Activated naive CD4-positive, alpha-beta T cell treated with anti-CD3 and anti-CD28 coated beads, Interleukin-2, amount 10 ng/mL, durations not matched to agents 7 days and 5 days (primary cell): ENCODE measurements at regions not wholly inside any gene's neighbourhood (a gene's known extent, or its start where the extent isn't known, plus 50 kb on each side); places are given as distances from the start of the nearest gene placed in this dataset.
"Not testable (repeated sequence)": the region's sequence is repeated elsewhere in the genome, so short reads cannot be mapped to it uniquely, and the experiment has no call there.

ENCODE experiments used
- CTCF ChIA-PET: fragments of 350-600 bp; sonication (Branson Sonifier 250); formaldehyde crosslinking; loops from one replicate; lab custom pipeline; 2021; ENCODE audit warnings: antibody characterized with exemption; lab: Charles Lee
- DNase-seq: peaks from one replicate; pipeline ENCODE4 v3.0.0-alpha.2; 2020
- H3K27ac Mint-ChIP-seq: one replicate; pipeline ENCODE4 v1.8.0; 2021; ENCODE audit warnings: mild to moderate bottlenecking, moderate library complexity, mixed read lengths
- H3K27me3 Mint-ChIP-seq: one replicate; pipeline ENCODE4 v1.8.0; 2021; ENCODE audit warnings: mild to moderate bottlenecking, mixed read lengths
- H3K36me3 Mint-ChIP-seq: one replicate; pipeline ENCODE4 v1.8.0; 2021; ENCODE audit warnings: mixed read lengths
- H3K4me1 Mint-ChIP-seq: one replicate; pipeline ENCODE4 v1.8.0; 2021; ENCODE audit warnings: mixed read lengths
- H3K4me3 Mint-ChIP-seq: one replicate; pipeline ENCODE4 v1.8.0; 2021; ENCODE audit warnings: mild to moderate bottlenecking, moderate library complexity, mixed read lengths
- H3K9me3 Mint-ChIP-seq: one replicate; pipeline ENCODE4 v1.8.0; 2021; ENCODE audit warnings: mixed read lengths

GRCh38 chr4:131408102-131408501 is 1741.0 kb upstream of the PCDH10 start:
- CTCF ChIA-PET = no interaction called here
- H3K27ac Mint-ChIP-seq = no peak overlapping the region
- no peak overlapping the region for H3K4me3 Mint-ChIP-seq
- no peaks in the 10 kb centered on the region for H3K4me1 Mint-ChIP-seq
- no peaks in the 10 kb centered on the region for H3K36me3 Mint-ChIP-seq
- H3K27me3 Mint-ChIP-seq = no peaks in the 10 kb centered on the region
- peaks cover 11% of the 10 kb centered on the region for H3K9me3 Mint-ChIP-seq
- DNase-seq = no peak

DNA sequence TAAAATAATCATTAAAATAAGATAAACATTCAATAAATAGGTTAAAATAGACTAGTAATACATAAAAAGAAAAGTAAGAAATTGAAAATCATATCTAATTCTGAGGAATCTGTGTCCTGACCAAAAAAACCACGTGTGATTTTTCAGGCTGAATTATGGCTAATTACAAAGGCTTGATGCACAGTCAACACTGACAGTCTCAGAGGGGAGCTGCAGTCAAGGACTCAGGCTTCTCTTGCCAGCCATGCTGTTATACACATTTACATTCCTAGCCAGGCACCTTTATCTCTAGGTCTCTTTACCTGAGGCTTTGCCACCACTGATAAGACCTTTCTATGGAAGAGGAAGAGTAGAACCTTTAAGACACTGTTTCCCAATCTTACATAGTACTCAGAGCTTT is 1737.7 kb upstream of the PCDH10 start:
- peaks cover 15% of the 10 kb centered on the region for H3K9me3 Mint-ChIP-seq
- H3K27me3 Mint-ChIP-seq = no peaks in the 10 kb centered on the region
- no peak overlapping the region for H3K27ac Mint-ChIP-seq
- CTCF ChIA-PET = no interaction called here
- H3K36me3 Mint-ChIP-seq = no peaks in the 10 kb centered on the region
- DNase-seq = no peak
- no peak overlapping the region for H3K4me3 Mint-ChIP-seq
- H3K4me1 Mint-ChIP-seq = no peaks in the 10 kb centered on the region

DNA sequence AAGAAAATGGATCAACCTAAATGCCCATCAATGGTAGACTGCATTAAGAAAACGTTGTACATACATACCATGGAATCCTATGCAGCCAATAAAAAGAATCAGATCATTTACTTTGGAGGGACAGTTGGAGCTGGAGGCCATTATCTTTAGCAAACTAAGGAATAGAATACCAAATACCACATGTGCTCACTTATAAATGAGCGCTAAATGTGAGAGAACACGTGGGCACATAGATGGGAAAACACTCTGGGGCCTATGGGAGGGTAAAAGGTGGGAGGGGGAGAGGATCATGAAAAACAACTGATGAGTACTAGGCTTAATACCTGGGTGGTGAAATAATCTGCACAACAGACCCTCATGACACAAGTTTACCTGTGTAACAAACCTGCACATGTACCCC is 1729.9 kb upstream of the PCDH10 start:
- CTCF ChIA-PET = no interaction called here
- peaks cover 15% of the 10 kb centered on the region for H3K9me3 Mint-ChIP-seq
- H3K4me3 Mint-ChIP-seq = no peak overlapping the region

DNA sequence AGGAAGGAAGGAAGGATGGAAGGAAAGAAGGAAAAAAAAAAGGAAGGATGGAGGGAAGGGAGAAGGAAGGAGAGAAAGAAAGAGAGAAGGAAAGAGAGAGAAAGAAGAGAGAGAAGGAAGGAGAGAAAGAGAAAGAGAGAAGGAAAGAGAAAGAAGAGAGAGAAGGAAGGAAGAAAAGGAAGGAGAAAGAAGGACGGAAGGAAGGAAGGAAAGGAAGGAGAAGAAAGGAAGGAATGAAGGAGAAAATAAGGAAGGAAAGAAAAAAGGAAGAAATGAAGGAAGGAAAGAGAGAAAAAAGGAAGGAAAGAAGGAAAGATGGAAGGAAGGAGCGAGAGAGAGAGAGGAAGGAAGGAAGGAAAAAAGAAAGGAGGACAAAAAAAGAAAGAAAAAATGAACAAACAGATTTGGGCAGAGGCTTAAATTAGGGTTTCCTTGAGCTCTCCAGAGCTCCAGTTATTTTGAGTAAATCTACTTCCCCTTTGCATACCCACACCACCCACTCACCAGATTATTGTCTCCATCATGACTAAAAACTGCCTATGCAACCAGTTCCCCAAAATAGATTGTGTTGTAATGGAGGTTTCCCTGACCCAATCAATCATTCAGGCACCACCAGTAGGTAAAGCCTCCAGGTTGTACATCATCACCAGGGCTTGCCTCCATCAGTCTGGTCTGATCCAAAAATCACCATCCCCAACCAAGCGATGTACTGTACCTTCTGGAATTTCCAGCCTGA is 1722.9 kb upstream of the PCDH10 start:
- Mint-ChIP-seq H3K36me3 (no peaks in the 10 kb centered on the region), H3K4me3 (no peak overlapping the region), H3K27ac (no peak overlapping the region), H3K9me3 (peaks cover 15% of the 10 kb centered on the region), H3K27me3 (no peaks in the 10 kb centered on the region), H3K4me1 (no peaks in the 10 kb centered on the region)
- CTCF ChIA-PET = no interaction called here
- DNase-seq = no peak

More for the DNA sequence above, 1729.9 kb upstream of the PCDH10 start:
- H3K36me3 Mint-ChIP-seq = no peaks in the 10 kb centered on the region
- DNase-seq = no peak
- no peak overlapping the region for H3K27ac Mint-ChIP-seq
- no peaks in the 10 kb centered on the region for H3K27me3 Mint-ChIP-seq
- no peaks in the 10 kb centered on the region for H3K4me1 Mint-ChIP-seq

GRCh38 chr4:131427000-131427399 is 1722.1 kb upstream of the PCDH10 start:
- no peak overlapping the region for H3K4me3 Mint-ChIP-seq
- no peak for DNase-seq
- no peaks in the 10 kb centered on the region for H3K27me3 Mint-ChIP-seq
- no peaks in the 10 kb centered on the region for H3K36me3 Mint-ChIP-seq
- H3K27ac Mint-ChIP-seq = no peak overlapping the region
- H3K9me3 Mint-ChIP-seq = peaks cover 10% of the 10 kb centered on the region
- H3K4me1 Mint-ChIP-seq = no peaks in the 10 kb centered on the region
- CTCF ChIA-PET = no interaction called here

GRCh38 chr4:131430302-131430701 is 1718.8 kb upstream of the PCDH10 start:
- no peak overlapping the region for H3K27ac Mint-ChIP-seq
- no peaks in the 10 kb centered on the region for H3K4me1 Mint-ChIP-seq
- no peak for DNase-seq
- no peaks in the 10 kb centered on the region for H3K36me3 Mint-ChIP-seq
- no peak overlapping the region for H3K4me3 Mint-ChIP-seq
- CTCF ChIA-PET = no interaction called here
- H3K27me3 Mint-ChIP-seq = no peaks in the 10 kb centered on the region
- peaks cover 10% of the 10 kb centered on the region for H3K9me3 Mint-ChIP-seq

DNA sequence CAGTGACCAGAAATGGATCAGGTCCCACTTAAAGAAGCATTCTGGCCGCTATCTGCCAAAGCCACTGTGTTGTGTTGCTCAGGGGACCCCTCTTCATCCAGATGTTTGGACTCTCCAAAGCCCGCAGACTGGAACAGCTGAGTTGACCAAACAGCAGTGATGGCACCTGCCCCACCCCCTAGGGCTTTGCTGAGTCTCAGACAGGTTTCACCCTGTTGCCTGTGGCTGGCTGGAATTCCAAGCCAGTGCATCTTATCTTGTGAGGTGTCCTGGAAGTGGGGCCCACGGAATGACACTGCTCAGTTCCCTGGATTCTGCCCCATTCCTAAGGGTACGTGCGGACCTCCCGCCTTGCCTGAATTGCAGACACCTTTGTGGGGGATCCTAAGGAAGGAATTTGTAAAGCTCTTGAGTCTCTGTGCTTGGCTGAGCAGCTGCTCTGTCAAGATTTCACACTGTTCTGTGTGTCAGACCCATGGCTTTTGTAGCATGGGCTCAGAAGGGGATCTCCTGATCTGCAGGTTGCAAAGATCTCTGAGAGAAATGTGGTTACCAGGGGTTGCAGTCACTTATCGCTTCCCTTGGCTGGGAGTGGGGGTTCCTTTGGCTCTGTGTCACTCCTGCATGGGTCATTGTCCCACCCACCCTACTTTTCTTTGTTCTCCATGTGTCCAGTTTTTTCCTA is 1707.9 kb upstream of the PCDH10 start:
- H3K4me3 Mint-ChIP-seq = no peak overlapping the region
- H3K36me3 Mint-ChIP-seq = no peaks in the 10 kb centered on the region
- no peaks in the 10 kb centered on the region for H3K4me1 Mint-ChIP-seq

DNA sequence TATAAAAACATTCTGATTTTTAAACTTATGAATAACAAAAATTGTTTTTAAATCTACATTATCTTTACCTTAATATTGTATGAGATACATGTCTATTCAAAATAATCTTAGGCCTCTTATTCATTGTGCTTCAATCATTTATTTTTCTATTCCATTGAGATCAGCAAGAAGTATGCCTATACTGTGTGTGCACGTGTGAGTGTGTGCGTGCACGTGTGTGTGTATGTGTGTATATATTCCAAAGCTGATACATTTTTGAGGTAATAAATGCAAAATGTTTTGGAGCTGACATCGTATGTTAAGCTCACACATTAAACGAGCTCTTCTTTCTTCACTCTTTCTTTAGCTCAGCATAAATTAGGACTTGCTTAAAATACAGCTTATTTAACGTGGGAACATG is 1701.2 kb upstream of the PCDH10 start:
- no peak for DNase-seq
- H3K27me3 Mint-ChIP-seq = no peaks in the 10 kb centered on the region
- no peaks in the 10 kb centered on the region for H3K36me3 Mint-ChIP-seq
- no peak overlapping the region for H3K4me3 Mint-ChIP-seq
- H3K9me3 Mint-ChIP-seq = no peaks in the 10 kb centered on the region
- H3K4me1 Mint-ChIP-seq = no peaks in the 10 kb centered on the region
- H3K27ac Mint-ChIP-seq = no peak overlapping the region
- CTCF ChIA-PET = no interaction called here

More for the DNA sequence above, 1707.9 kb upstream of the PCDH10 start:
- DNase-seq = no peak
- CTCF ChIA-PET = no interaction called here
- Mint-ChIP-seq H3K27ac (no peak overlapping the region), H3K9me3 (peaks cover 17% of the 10 kb centered on the region), H3K27me3 (no peaks in the 10 kb centered on the region)

DNA sequence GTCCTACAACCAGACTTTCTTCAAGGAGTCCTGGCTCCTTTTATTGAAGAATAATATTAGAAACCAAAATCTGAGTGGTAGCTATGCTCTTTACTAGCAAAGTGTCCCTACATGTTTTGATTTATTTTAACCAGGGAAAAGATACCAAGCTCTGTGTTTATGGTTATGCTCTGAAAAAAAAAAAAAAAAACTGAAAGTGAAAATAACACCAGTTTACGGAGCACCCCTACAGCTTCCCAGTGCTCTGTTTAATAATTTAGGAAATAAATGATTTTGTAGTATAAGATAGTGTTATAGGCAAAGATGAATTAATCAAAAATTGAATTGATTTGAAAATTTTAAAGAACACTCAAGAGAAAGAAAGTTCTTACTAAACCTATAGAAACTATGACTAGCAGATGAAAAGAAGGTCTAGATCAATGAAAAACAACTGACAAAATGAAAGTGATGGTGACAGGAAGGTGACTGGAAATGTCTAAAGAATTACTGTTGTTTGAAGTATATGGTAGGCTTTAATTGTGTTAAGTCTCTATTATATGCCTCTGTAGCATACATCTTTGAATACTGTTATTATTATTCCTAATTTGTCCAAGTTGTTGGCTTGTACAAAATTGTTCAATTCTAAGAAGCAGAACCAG is 1698.4 kb upstream of the PCDH10 start:
- CTCF ChIA-PET = no interaction called here
- H3K36me3 Mint-ChIP-seq = no peaks in the 10 kb centered on the region
- H3K27me3 Mint-ChIP-seq = no peaks in the 10 kb centered on the region
- DNase-seq = no peak
- H3K4me3 Mint-ChIP-seq = no peak overlapping the region
- no peaks in the 10 kb centered on the region for H3K4me1 Mint-ChIP-seq
- no peak overlapping the region for H3K27ac Mint-ChIP-seq
- peaks cover 3% of the 10 kb centered on the region for H3K9me3 Mint-ChIP-seq

DNA sequence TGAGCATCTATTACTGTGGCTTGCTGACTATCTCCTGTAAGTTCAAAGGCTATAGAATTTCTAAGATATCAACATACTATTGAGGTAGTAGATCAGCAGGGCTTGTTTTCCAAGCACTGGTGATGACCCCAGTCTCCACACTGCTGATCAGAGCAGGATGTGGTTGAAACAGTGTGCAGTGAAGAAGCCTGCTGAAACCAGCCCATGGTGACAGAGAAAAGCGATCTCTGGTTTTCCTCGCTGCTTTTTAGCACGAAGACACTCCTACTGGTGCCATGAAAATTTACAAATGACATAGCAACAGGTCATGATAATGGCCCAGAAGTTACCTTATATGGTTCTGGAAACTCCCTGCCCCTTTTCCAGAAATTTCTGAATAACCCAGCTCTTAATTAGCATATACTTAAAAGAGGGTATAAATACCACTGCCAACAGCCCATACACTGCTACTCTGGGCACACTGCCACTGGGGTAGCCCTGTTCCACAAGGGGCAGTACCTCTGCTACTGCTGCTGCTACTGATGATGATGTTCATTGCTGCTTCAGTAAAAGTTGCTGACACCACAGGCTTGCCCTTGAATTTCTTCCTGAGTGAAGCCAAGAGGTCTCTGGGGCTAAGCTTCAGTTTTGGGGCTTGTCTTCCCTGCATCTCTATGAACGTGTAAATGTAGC is 1689.5 kb upstream of the PCDH10 start:
- no peaks in the 10 kb centered on the region for H3K36me3 Mint-ChIP-seq
- no peak overlapping the region for H3K4me3 Mint-ChIP-seq
- H3K27me3 Mint-ChIP-seq = no peaks in the 10 kb centered on the region
- peaks cover 9% of the 10 kb centered on the region for H3K9me3 Mint-ChIP-seq
- CTCF ChIA-PET = no interaction called here
- DNase-seq = no peak
- H3K4me1 Mint-ChIP-seq = no peaks in the 10 kb centered on the region
- no peak overlapping the region for H3K27ac Mint-ChIP-seq

- no peaks in the 10 kb centered on the region for H3K27me3 Mint-ChIP-seq
- H3K4me3 Mint-ChIP-seq = no peak overlapping the region
- CTCF ChIA-PET = no interaction called here
- peaks cover 5% of the 10 kb centered on the region for H3K9me3 Mint-ChIP-seq
- DNase-seq = no peak
- H3K4me1 Mint-ChIP-seq = no peaks in the 10 kb centered on the region
- H3K36me3 Mint-ChIP-seq = no peaks in the 10 kb centered on the region
- H3K27ac Mint-ChIP-seq = no peak overlapping the region
These were observed 1678.7 kb upstream of the PCDH10 start for GRCh38 chr4:131470360-131470759.

- DNase-seq = no peak
- Mint-ChIP-seq H3K9me3 (no peaks in the 10 kb centered on the region), H3K27me3 (no peaks in the 10 kb centered on the region), H3K4me3 (no peak overlapping the region), H3K4me1 (no peaks in the 10 kb centered on the region), H3K27ac (no peak overlapping the region), H3K36me3 (no peaks in the 10 kb centered on the region)
- CTCF ChIA-PET = no interaction called here
These were observed 1660.3 kb upstream of the PCDH10 start for GRCh38 chr4:131488772-131489171.

GRCh38 chr4:131496211-131496610 is 1652.9 kb upstream of the PCDH10 start:
- CTCF ChIA-PET = not testable (repeated sequence)

GRCh38 chr4:131499141-131499873 is 1649.8 kb upstream of the PCDH10 start:
- H3K27ac Mint-ChIP-seq = no peak overlapping the region
- H3K4me1 Mint-ChIP-seq = no peaks in the 10 kb centered on the region
- H3K27me3 Mint-ChIP-seq = no peaks in the 10 kb centered on the region
- no peak overlapping the region for H3K4me3 Mint-ChIP-seq
- no peaks in the 10 kb centered on the region for H3K36me3 Mint-ChIP-seq
- CTCF ChIA-PET = no interaction called here
- no peak for DNase-seq
- peaks cover 15% of the 10 kb centered on the region for H3K9me3 Mint-ChIP-seq

More at GRCh38 chr4:131496211-131496610, 1652.9 kb upstream of the PCDH10 start:
- H3K27me3 Mint-ChIP-seq, H3K36me3 Mint-ChIP-seq, DNase-seq, H3K4me1 Mint-ChIP-seq, H3K4me3 Mint-ChIP-seq, H3K27ac Mint-ChIP-seq: not testable (repeated sequence)
- peaks cover 10% of the 10 kb centered on the region for H3K9me3 Mint-ChIP-seq
